ENCODE measurements at regions not wholly inside any gene's neighbourhood (a gene's known extent, or its start where the extent isn't known, plus 50 kb on each side); places are given as distances from the start of the nearest gene placed in this dataset.

- no peak for DNase-seq
These were observed 829.4 kb downstream of the TRIB2 start for GRCh38 chr2:13546131-13546530.

GRCh38 chr2:13550285-13551231, 833.8 kb downstream of the TRIB2 start:
- DNase-seq, result peak; percentile 1

GRCh38 chr2:13558368-13558767, 841.6 kb downstream of the TRIB2 start:
- DNase-seq, result no peak

GRCh38 chr2:13560322-13560721, 843.6 kb downstream of the TRIB2 start:
- DNase-seq, result no peak

GRCh38 chr2:13572466-13572865, 855.7 kb downstream of the TRIB2 start:
- DNase-seq, result no peak

- no peak for DNase-seq
These were observed 858.1 kb downstream of the TRIB2 start for GRCh38 chr2:13574831-13575230.

GRCh38 chr2:13576406-13577036, 859.8 kb downstream of the TRIB2 start:
- no peak for DNase-seq

GRCh38 chr2:13578547-13578946, 861.8 kb downstream of the TRIB2 start:
- DNase-seq, result no peak

- no peak for DNase-seq
These were observed 864.7 kb downstream of the TRIB2 start for GRCh38 chr2:13581471-13581870.

- DNase-seq, result no peak
These were observed 866.9 kb downstream of the TRIB2 start for GRCh38 chr2:13583609-13584008.

GRCh38 chr2:13584020-13584419, 867.3 kb downstream of the TRIB2 start:
- no peak for DNase-seq

- DNase-seq, result no peak
These were observed 869.0 kb downstream of the TRIB2 start for GRCh38 chr2:13585732-13586131.

GRCh38 chr2:13596233-13596632, 879.5 kb downstream of the TRIB2 start:
- no peak for DNase-seq

GRCh38 chr2:13597176-13597575, 880.4 kb downstream of the TRIB2 start:
- no peak for DNase-seq

GRCh38 chr2:13601506-13601905, 884.8 kb downstream of the TRIB2 start:
- no peak for DNase-seq

- no peak for DNase-seq
These were observed 888.4 kb downstream of the TRIB2 start for GRCh38 chr2:13604951-13605661.

GRCh38 chr2:13607139-13607538, 890.4 kb downstream of the TRIB2 start:
- DNase-seq, result no peak

- DNase-seq, result no peak
These were observed 895.2 kb downstream of the TRIB2 start for GRCh38 chr2:13611939-13612338.

GRCh38 chr2:13616059-13616458, 899.3 kb downstream of the TRIB2 start:
- DNase-seq, result no peak

- no peak for DNase-seq
These were observed 899.9 kb downstream of the TRIB2 start for GRCh38 chr2:13616616-13617015.

GRCh38 chr2:13628122-13628521, 911.4 kb downstream of the TRIB2 start:
- DNase-seq, result no peak

- no peak for DNase-seq
These were observed 921.4 kb downstream of the TRIB2 start for GRCh38 chr2:13638181-13638580.

- DNase-seq, result no peak
These were observed 933.2 kb downstream of the TRIB2 start for GRCh38 chr2:13649918-13650317.

Data from NCI-H1092 (cell line).